OCI-LY3 (cell line): ENCODE measurements at regions not wholly inside any gene's neighbourhood (a gene's known extent, or its start where the extent isn't known, plus 50 kb on each side); places are given as distances from the start of the nearest gene placed in this dataset.

ENCODE experiments used
- EZH2phosphoT487 ChIP-seq: fragments of 200-600 bp; shearing (Covaris generic); IDR thresholded peaks from 2 replicates; pipeline ENCODE4 v1.6.1; 2018; ENCODE audit warnings: antibody characterized with exemption, mixed run types, low read depth
- TF ChIP-seq, protein P1 (sequence below): fragments of 200-600, 300-600 bp; sonication (generic); IDR thresholded peaks from 2 replicates; pipeline ENCODE4 v1.5.1; 2014; ENCODE audit warnings: antibody characterized with exemption, low read length, low read depth

DNA sequence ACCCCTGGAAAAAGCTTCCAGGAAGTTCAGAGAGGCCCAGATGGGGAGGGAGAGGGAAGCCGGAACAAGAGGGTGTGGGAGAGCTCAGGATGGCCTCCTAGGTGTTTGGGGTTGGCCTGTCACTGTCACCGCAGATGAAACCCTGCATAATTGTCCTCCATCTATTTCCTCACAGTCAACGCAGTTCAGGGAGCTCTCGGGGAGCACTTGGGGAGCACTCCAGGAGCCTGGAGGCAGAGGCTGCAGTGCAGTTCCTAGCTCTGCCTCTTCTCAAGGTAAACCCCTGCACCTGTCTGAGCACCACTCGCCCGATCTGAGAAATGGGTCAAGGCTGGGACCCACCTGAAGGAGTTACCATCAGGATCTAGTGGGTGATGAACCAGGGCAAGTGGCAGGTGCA is 194.6 kb upstream of the LHX5 start:
- TF ChIP-seq, protein P1, sequence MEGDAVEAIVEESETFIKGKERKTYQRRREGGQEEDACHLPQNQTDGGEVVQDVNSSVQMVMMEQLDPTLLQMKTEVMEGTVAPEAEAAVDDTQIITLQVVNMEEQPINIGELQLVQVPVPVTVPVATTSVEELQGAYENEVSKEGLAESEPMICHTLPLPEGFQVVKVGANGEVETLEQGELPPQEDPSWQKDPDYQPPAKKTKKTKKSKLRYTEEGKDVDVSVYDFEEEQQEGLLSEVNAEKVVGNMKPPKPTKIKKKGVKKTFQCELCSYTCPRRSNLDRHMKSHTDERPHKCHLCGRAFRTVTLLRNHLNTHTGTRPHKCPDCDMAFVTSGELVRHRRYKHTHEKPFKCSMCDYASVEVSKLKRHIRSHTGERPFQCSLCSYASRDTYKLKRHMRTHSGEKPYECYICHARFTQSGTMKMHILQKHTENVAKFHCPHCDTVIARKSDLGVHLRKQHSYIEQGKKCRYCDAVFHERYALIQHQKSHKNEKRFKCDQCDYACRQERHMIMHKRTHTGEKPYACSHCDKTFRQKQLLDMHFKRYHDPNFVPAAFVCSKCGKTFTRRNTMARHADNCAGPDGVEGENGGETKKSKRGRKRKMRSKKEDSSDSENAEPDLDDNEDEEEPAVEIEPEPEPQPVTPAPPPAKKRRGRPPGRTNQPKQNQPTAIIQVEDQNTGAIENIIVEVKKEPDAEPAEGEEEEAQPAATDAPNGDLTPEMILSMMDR: no peak
- no peak for TF ChIP-seq EZH2phosphoT487
